HEK293 (cell line): ENCODE measurements at regions not wholly inside any gene's neighbourhood (a gene's known extent, or its start where the extent isn't known, plus 50 kb on each side); places are given as distances from the start of the nearest gene placed in this dataset.

Source experiments
- CTCF ChIP-seq: fragments of 450-650 bp; formaldehyde crosslinking; IDR thresholded peaks from 2 replicates; pipeline ENCODE4 v1.5.1; 2016; ENCODE audit warnings: missing biosample characterization, missing genetic modification characterization
- INSM2 ChIP-seq: fragments of 450-650 bp; formaldehyde crosslinking; IDR thresholded peaks from 2 replicates; pipeline ENCODE4 v1.5.1; 2016; ENCODE audit warnings: missing biosample characterization, missing genetic modification characterization
- KLF9 ChIP-seq: fragments of 450-650 bp; formaldehyde crosslinking; IDR thresholded peaks from 2 replicates; pipeline ENCODE4 v1.5.1; 2016; ENCODE audit warnings: missing biosample characterization, missing genetic modification characterization, low read depth
- REPIN1 ChIP-seq: fragments of 450-650 bp; formaldehyde crosslinking; IDR thresholded peaks from 2 replicates; pipeline ENCODE4 v1.5.1; 2017; ENCODE audit warnings: missing biosample characterization, missing genetic modification characterization, low read depth
- TRIM28 ChIP-seq: IDR thresholded peaks from 2 replicates; pipeline ENCODE4 v1.6.1; 2011; ENCODE audit warnings: low read length, control low read depth, borderline replicate concordance
- ZBTB21 ChIP-seq: fragments of 450-650 bp; formaldehyde crosslinking; IDR thresholded peaks from 2 replicates; pipeline ENCODE4 v1.5.1; 2017; ENCODE audit warnings: missing biosample characterization, missing genetic modification characterization
- ZNF114 ChIP-seq: fragments of 450-650 bp; formaldehyde crosslinking; IDR thresholded peaks from 2 replicates; pipeline ENCODE4 v1.5.0; 2017; ENCODE audit warnings: missing biosample characterization, missing genetic modification characterization
- ZNF335 ChIP-seq: fragments of 450-650 bp; formaldehyde crosslinking; conservative IDR thresholded peaks from 2 replicates; pipeline ENCODE4 v1.5.1; 2016; ENCODE audit warnings: missing biosample characterization, missing genetic modification characterization
- ZNF785 ChIP-seq: fragments of 450-650 bp; formaldehyde crosslinking; IDR thresholded peaks from 2 replicates; pipeline ENCODE4 v1.5.1; 2016; ENCODE audit warnings: missing biosample characterization, missing genetic modification characterization
- TF ChIP-seq, protein P1 (sequence below): fragments of 450-650 bp; IDR thresholded peaks from 2 replicates; pipeline ENCODE4 v1.5.1; 2018; ENCODE audit warnings: missing biosample characterization, mild to moderate bottlenecking, missing genetic modification characterization

- TF ChIP-seq, protein P1, sequence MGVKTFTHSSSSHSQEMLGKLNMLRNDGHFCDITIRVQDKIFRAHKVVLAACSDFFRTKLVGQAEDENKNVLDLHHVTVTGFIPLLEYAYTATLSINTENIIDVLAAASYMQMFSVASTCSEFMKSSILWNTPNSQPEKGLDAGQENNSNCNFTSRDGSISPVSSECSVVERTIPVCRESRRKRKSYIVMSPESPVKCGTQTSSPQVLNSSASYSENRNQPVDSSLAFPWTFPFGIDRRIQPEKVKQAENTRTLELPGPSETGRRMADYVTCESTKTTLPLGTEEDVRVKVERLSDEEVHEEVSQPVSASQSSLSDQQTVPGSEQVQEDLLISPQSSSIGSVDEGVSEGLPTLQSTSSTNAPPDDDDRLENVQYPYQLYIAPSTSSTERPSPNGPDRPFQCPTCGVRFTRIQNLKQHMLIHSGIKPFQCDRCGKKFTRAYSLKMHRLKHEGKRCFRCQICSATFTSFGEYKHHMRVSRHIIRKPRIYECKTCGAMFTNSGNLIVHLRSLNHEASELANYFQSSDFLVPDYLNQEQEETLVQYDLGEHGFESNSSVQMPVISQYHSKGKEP (tag by site-specific recombination): no peak
- no peak for TF ChIP-seq REPIN1
- TF ChIP-seq INSM2: no peak
- TF ChIP-seq KLF9 (tag by site-specific recombination): no peak
- TF ChIP-seq ZNF335: no peak
- TF ChIP-seq ZNF785 (tag by site-specific recombination): no peak
- no peak for TF ChIP-seq CTCF (tag by site-specific recombination)
- no peak for TF ChIP-seq ZNF114 (tag by site-specific recombination)
- no peak for TF ChIP-seq TRIM28
- TF ChIP-seq ZBTB21 (tag by site-specific recombination): no peak
These were observed 391.3 kb upstream of the GRM3 start for GRCh38 chr7:86252406-86252805.
